Iris pigment epithelial cell (primary cell): ENCODE measurements at regions not wholly inside any gene's neighbourhood (a gene's known extent, or its start where the extent isn't known, plus 50 kb on each side); places are given as distances from the start of the nearest gene placed in this dataset.

ENCODE experiments used
- DNase-seq: peaks from one replicate; pipeline ENCODE4 v3.0.0-alpha.2; 2011; ENCODE audit warnings: low read depth

- no peak for DNase-seq
Observed at GRCh38 chr11:76298255-76298654, 82.7 kb downstream of the THAP12 start.

- no peak for DNase-seq
Observed at GRCh38 chr11:76296731-76297542, 84.0 kb downstream of the THAP12 start.

GRCh38 chr11:76293189-76293631 is 86.9 kb upstream of the WNT11 start:
- no peak for DNase-seq

GRCh38 chr11:76292583-76293188 is 86.4 kb upstream of the WNT11 start:
- no peak for DNase-seq

- DNase-seq, result no peak
Observed at GRCh38 chr11:76291576-76292526, 85.5 kb upstream of the WNT11 start.

- DNase-seq, result no peak
Observed at GRCh38 chr11:76288166-76288980, 82.1 kb upstream of the WNT11 start.

GRCh38 chr11:76287227-76287626 is 80.9 kb upstream of the WNT11 start:
- no peak for DNase-seq

- DNase-seq, result no peak
Observed at GRCh38 chr11:76285397-76286104, 79.2 kb upstream of the WNT11 start.

GRCh38 chr11:76284161-76284560 is 77.9 kb upstream of the WNT11 start:
- DNase-seq, result no peak

- DNase-seq, result no peak
Observed at GRCh38 chr11:76282811-76283595, 76.7 kb upstream of the WNT11 start.

- DNase-seq, result no peak
Observed at GRCh38 chr11:76282172-76282571, 75.9 kb upstream of the WNT11 start.

GRCh38 chr11:76281558-76281906 is 75.2 kb upstream of the WNT11 start:
- DNase-seq, result no peak

GRCh38 chr11:76280882-76281557 is 74.7 kb upstream of the WNT11 start:
- DNase-seq, result no peak

- no peak for DNase-seq
Observed at GRCh38 chr11:76280151-76280881, 74.0 kb upstream of the WNT11 start.

GRCh38 chr11:76279646-76280045 is 73.3 kb upstream of the WNT11 start:
- no peak for DNase-seq

- peak; percentile 10 for DNase-seq
Observed at GRCh38 chr11:76279038-76279437, 72.7 kb upstream of the WNT11 start.

- no peak for DNase-seq
Observed at GRCh38 chr11:76278526-76278925, 72.2 kb upstream of the WNT11 start.

- DNase-seq, result no peak
Observed at GRCh38 chr11:76277298-76278175, 71.2 kb upstream of the WNT11 start.
